GM18519 (cell line): ENCODE measurements at regions not wholly inside any gene's neighbourhood (a gene's known extent, or its start where the extent isn't known, plus 50 kb on each side); places are given as distances from the start of the nearest gene placed in this dataset.
A peak's percentile ranks its signal among the peaks of the same experiment; 100 is the strongest.
"Not testable (repeated sequence)": the region's sequence is repeated elsewhere in the genome, so short reads cannot be mapped to it uniquely, and the experiment has no call there.

Experiments used
- ATAC-seq: cut with Tn5 transposase; IDR thresholded peaks from one replicate; pipeline ENCODE4 v1.9.1; 2021; ENCODE audit warnings: mild to moderate bottlenecking, moderate library complexity; ENCODE audit not compliant: unreplicated experiment, low FRiP score

DNA sequence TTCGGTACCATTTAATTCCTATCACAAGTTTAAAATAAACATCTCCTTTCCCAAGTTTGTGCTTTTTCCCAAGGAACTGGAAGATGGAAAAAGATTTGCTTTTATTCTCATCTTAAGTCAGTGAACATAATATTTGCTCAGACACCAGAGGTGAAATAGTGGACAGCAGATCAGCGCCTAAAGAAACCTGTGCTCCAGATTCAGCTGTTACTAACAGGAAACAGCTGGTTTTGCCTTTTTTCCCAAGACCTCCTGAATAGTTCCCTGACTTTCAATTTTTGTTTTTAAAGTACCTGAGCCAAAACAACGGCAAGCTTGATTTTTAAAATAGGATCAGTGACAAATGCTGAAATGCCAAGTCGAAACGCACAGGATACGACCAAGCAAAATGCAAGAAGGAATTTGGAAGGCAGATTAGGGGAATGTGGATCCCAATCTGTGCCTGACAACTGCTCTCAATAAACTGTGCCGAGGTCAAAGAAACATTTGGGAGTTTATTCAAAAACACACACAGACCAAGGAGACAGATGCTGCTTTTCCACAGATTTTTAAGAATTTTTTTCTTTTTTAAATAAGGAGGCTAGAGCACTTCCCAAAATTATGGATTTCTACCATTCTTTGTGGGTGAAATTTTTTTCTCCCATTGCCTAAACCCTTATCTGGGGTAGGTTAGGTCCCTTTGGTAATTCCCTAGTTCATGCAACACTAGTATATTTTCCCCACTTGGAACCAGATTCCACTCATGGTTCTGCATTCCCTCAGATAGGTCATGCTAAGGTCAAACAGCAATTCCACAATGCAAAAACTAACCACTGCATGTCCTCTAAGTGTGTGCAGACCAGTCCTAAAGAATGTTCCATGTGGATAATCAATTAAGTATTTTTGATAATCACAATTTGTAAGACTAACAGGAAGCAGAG, 121.5 kb upstream of the PDE1A start:
- no peak for ATAC-seq

DNA sequence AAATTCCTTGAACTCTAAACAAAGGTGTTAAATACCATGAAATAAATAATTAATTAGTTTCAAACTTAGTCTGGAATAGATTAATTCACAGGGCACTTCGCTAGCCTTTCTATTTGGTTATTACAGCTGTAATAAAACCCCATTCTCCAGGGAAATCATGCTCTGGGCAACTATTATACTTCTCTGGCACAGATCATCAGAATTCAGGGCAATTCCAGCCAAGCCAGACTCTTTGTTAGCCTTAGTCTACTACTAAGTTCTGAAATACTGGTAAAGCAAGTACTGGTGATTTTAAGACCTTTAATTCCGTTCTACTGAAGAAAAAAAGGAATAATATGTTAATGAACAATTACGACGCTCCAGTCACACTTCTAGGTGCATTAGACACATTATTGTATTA, 123.4 kb upstream of the PDE1A start:
- ATAC-seq, result no peak

DNA sequence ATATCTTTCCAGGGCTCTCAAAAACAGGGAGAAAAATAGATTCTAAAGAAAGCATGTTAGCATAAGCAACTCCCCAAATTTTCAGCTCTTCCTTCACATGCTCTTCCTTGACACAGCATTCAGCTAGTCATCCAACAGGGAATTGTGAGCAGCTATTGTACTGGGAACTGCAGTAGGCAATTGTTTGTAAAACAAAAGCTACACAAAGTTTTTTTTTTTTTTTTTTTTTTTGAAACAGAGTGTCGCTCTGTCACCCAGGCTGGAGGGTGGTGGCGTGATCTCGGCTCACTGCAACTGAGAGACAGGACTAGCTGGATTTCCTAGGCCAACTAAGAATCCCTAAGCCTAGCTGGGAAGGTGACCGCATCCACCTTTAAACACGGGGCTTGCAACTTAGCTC, 125.4 kb upstream of the PDE1A start:
- ATAC-seq, result not testable (repeated sequence)

DNA sequence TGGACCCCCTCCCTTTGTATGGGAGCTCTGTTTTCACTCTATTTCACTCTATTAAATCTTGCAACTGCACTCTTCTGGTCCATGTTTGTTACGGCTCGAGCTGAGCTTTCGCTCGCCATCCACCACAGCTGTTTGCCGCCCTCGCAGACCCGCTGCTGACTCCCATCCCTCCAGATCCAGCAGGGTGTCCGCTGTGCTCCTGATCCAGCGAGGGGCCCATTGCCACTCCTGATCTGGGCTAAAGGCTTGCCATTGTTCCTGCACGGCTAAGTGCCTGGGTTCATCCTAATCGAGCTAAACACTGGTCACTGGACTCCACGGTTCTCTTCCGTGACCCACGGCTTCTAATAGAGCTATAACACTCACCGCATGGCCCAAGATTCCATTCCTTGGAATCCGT, 125.9 kb upstream of the PDE1A start:
- not testable (repeated sequence) for ATAC-seq

DNA sequence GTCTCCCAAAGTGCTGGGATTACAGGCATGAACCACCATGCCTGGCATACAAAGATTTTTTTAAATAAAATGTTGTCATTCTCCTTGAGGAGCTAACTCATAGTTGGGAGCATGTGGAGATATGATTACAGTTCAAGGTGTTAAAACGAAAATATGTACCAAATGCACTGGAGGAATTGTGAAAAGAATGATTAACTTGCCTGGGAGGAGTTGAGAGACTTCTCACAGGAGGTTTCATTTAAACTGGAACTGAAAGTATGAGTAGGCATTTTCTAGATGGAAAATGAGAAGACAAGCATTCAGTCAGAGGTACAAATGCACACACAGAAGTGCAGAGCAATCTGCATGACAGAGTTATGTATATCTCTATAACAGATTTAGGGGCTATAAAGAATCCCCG, 126.6 kb upstream of the PDE1A start:
- peak; percentile 99 for ATAC-seq

DNA sequence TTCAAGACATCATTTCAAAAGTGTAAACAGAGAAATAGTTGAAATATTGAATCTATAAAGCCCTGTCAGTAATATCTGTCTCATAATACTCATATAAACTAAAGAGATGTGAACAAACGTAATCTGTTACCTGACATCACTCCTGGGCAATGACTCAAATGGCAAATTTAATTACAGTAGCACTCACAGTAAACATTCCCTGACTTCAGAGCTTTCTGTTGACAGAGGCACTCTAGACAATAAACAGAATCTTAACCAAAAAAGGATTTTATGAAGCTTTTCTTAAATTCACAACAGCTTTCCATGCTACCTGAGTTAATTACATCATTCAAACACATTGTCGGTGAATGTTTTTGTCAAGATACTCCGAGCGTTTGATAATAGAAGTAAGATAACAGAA, 128.1 kb upstream of the PDE1A start:
- no peak for ATAC-seq

DNA sequence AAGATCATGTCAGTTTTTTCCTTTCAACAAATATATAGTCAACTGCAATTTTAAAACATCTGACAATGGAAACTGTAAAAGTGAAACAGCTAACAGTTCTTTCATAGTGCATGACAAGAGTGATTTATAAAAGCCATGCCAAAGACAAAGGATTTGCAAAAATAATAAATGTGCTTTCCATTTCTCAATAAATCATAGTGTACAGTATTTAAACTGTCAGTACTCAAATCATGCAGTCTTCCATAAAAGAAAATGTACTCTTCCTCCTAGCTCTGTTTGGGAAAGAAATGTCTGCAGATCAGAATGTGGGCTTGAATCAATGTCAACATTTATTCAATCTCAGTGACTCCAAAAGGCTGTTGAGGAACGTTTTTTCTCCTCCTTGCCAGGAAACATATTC, 131.7 kb upstream of the PDE1A start:
- ATAC-seq, result no peak

DNA sequence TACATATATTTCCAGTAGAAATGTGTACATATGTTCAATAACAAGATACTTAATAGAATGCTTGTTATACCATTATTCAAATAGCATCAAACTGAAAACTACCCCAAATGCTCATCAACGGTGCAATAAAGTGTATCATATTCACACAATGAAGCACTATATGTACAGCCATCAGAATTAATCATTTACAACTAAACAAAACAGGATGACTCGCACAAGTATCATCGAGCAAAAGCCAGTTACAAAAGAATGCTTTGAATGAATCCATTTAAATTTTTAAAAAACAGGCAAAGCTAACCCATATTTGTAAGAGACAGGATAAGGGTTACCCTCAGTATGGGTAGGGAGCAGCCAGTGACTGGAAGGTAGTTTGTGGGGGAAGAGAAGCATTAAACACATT, 132.8 kb upstream of the PDE1A start:
- ATAC-seq, result no peak

DNA sequence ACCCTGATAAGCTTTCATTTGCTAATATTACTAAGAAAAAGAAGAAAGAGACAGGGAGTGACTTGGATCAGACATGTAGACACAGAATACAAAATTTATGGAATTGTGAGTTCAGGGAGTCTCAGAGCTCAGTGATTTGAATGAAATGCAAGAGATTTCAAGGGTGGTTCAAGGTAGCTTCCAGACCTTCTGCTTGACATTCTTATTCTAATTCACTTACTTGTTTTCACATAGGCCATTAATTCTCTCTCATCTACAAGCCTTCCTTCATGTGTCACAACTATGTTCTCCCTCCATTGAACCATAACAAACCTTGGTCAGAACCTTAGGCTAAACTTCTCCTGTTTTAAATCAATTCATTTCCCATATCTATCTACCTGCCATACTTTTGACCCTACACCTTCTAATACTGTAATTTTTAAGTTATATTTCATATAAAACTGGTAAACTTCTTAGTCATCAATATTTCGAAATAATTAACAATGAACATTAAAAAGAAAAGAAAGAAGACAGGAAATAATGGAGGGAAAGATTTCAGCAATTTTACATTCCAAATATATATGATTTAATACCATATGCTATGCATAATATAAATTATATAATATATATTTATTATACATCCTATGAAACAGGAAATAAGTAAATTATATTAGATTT, 139.2 kb upstream of the PDE1A start:
- ATAC-seq, result no peak

DNA sequence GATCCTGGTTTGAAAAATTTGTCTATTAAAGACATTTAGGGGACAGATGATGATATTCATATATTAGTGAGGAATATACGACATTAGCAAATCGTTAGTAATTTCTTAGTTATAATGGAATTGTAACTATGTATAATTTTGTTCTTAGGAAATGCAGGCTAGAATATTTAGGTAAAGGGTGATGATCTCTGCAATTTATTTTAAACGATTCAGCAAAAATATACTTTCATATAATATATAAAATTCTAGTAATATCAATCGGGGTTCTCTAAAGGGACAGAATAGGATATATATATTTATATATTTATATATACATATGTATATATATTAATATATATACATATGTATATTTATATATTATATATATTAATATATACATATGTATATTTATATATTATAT, 142.5 kb upstream of the DNAJC10 start:
- no peak for ATAC-seq

DNA sequence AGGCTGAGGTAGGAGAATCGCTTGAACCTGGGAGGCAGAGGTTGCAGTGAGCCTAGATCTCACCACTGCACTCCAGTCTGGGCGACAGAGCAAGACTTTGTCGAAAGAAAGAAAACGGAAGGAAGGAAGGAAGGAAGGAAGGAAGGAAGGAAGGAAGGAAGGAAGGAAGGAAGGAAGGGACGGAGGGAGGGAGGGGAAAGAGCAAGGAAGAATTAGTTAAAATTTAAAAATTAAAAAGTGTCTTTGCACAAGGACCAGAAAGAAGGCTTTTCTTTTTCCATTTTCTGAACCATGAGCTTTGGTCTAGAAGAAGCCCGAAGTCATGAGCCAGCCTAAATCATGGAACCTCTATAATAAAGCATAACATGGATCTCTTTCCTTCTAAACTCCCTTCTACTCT, 138.2 kb upstream of the DNAJC10 start:
- ATAC-seq, result no peak

DNA sequence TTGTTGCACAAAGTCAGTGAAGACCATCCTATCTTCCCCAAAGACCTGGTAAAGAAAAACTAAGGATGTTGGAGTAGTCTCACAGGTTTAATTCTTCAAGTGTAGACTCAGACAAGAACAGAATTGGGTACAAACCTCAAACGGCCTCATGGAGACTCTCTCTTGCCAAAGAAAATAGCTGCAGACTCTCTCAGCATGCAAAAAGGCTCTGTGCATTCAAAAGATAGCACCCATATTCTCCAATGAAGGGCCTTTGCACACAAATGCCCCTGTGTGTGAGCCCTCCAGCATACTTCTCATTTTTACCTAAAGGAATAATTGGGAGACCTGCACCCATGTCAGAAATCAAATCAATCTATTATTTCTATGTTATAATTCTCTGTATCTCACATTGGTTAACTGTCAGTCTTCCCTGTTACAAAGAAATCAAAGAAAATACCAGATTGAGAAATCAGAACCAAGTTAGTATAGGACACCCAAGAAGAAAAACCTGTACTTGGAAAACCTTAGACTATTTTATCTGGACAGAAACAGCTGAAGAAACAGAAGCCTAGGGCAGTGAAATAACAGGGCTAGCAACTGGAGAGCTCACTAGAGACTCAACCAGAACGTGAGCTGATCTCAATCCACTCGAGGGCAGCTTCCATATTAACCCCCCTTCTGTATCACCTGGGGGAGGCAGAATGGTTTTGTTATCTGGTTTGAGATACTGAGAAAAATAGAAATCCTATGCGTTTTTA, 134.7 kb upstream of the DNAJC10 start:
- ATAC-seq, result no peak

DNA sequence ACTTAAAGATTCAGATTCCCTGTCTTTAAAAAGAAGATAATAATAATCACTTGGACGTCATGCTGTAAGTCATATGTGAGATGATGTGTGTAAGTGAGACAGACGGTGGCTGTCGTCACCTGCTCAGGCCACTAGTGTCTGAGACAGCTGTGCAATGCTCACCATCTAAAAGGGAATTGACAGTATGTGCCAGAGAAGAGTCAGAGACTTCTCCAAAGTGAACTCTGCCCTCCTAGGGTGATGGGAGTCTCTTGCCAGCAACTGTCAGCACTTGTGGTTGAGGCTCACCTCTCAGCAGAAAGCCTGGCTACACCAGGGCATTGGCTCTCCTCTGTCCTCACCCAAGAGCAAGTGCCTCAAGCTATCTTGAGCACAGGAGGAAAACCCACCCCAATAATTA, 131.6 kb upstream of the DNAJC10 start:
- no peak for ATAC-seq

DNA sequence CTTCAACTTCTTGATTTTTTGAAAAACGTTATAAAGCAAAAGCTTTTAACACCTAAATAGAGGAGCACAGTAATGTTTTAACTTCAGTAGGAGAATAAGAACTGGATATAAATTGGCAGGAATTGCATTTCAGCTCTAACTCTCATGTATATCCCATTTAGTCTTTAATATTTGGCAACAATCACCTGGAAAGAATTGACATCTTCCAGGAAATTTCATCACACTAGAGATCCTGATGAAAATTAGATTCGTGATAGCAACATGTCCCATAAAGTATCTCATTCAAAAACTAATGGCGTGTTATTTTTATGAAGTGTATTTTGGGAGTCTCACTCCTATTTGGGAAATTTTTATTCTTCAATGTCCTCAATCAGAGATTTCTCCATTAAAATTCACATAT, 131.1 kb upstream of the DNAJC10 start:
- no peak for ATAC-seq

DNA sequence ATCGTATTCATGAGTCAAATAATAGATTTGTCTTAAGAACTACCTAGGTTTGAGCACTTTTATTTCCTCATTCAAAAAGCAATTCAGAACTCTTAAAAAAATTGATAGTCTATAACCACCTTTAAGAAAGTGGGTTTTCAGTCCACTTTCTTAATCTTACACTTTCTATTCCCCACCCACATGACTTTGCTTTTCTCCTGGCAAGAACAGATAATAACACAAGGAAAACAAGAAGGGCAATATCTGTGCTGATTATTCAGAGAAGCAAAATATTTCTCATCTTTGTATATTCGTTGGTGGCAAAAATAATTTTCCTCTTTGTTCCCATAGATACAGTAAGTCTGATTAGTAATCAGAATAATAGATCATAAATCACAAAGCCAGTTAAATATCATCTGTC, 130.6 kb upstream of the DNAJC10 start:
- no peak for ATAC-seq

DNA sequence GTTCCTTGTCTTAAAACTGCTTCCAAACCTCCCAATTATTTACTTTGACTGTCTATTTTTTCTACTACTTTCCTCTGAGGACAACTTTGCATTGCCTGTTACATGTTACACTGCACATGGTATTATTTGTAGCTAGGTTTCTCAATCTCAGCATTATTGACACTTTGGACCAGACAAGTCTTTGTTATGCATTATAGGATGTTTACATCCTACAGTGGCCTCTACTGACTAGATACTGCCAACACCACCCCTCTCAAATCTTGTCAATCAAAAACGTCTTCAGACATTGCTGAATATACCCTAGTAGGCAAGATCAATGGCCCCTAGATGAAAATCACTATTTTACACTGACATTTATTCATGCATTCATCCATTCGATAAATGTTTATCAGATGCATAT, 129.6 kb upstream of the DNAJC10 start:
- peak; percentile 57 for ATAC-seq

DNA sequence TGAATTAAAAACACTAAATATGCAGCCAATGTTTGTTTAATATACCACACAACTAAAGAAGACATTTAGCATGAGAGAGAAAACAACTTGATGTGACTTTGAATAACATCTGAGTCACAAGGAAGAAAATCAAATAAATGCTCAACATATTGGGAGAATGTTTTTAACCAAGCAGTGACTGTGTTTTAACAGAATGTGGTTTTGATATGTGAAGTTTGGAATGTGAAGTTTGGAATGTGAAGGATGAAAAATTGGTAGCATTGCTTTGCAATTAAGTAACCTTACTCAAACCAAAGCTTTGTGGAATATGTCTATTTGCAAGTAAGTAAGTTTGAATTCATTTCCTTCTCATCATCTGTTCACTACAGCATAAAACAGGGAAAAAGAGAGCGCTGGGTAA, 128.2 kb upstream of the DNAJC10 start:
- ATAC-seq, result no peak

DNA sequence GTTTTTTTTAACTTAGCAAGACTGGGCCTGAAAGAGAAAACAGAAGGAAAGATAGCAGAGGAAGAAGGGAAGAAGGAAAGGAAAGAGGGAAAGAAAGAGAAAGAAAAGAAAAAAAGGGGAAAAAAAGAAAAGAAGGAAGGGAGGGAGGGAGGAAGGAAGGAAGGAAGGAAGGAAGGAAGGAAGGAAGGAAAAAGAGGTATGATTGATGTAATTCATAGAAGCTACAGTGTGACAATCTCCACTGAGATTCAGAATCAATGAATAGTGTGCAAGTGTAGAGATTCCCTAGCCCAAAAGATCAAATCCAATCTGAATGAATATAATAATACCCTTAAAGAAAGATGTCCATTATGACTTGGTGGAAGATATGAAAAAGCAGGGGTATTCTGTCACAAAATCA, 126.9 kb upstream of the DNAJC10 start:
- ATAC-seq, result no peak

DNA sequence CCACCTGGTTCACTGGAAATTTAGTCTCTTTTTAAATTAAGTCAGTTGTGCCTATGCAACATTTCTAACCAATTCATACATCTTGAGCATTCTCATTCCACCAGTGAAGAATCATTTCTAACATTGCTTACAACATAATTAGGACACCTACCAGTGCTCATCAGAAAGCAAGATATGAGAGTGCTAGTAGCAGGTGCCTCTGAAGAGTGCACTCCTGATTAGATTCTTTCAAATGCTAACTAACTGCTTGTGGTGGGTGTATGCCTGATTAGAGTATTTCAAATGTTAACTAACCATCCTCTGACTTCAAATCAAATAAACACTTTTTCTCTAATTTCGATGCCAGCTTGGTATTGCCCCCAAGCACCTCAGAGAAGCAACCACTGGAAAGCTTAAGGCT, 124.3 kb upstream of the DNAJC10 start:
- ATAC-seq, result no peak

DNA sequence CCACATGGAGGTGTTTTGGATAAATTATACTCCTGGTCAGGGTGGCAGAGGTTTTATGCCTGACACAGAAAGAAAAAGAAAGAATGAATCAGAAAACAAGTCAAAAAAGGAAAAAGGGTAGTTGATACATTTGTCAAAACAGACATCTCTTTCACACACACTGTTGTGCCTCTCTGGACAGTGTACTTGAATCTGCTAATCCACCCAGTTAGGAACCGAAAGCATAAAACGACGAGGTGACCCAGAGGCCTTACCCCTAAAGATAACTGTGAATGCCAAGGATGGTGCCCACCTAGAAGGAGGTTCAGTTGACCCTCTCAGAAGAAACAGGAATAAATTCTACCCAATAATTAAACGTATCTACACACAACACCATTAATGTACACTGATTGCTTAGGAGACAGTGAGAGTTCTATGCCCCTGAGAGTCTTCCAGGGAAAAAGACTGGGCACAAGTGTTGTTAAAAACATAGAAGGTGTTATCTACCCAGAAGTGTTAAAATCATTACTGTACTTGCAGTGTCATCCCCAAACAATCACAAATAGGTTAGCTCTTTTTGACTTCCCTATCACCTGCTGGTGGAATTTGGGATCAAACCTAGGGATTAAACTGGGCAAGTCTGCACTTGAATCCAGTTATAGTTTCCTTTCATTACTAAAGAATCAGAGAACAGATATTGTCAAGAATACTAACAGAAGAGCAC, 123.2 kb upstream of the DNAJC10 start:
- no peak for ATAC-seq
